ENCODE measurements at regions not wholly inside any gene's neighbourhood (a gene's known extent, or its start where the extent isn't known, plus 50 kb on each side); places are given as distances from the start of the nearest gene placed in this dataset.

DNA sequence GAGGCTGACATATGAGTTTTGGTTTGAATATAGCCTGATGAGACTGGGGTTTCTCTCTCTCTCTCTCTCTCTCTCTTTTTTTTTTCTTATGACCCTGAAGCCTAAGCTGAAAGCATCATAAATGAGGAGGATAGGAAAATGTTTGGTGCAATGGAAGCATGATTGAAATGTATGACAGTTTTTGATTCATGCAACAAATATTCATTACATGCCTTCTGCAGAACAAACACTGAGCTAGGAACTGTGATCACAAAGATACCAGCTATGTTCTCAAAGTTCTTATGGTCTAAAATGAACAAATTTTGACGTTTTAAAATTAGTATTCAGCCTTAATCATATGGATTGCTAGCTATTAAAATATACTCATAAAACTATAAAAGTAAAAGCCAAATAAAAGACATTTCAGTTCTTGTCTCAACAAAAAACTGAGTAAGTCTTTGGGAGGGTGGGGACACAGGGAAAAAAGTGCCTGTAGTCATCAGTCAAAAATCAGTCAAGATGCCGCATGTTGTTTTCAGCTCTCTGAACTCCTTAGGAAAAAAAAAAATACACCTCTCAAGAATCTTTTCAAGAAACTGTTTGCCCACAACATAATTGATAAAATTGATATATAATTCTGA lies 57.2 kb downstream of the NKX6-1 start:
- in situ Hi-C loops (cut with MboI; ENCODE audit: low sequenced_read_pairs) = no loop called here

DNA sequence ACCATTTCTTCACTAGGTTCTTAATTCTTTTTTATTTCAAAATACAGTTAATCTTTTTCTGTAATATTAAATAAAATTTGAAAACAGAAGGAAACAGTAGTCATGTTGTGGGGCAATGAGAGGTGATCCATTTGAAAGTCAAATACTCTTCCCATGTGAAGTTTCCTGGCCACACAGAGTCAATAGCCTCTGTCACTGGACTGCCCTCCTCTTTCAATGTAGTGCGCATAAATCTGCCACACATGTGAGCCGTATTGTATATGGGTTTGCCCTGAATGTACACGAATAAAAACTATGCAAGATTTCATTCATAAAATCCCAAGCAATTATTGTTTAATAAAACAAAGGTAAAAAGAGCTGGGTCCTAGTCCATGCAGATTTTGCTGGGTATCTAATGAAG lies 59.1 kb downstream of the NKX6-1 start:
- in situ Hi-C loops (cut with MboI; ENCODE audit: low sequenced_read_pairs) = no loop called here

DNA sequence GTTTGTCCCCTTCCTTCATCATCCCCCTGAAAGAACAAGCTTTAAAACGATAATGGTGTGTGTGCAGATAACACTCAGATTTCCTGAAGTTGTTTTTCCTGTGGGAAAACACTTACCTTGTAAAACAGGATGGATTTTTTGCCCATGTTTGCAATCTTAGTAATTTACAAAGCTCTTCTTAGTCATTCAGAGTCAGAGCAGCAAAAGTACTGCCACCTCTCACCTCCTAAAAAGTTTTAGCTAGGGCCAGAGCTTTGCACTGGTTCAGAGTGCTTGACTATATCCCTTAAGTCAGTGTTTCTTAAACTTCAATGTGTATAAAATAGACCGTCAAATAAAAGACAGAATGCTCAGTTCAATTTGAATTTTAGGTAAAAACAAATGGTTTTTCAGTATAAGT lies 62.3 kb downstream of the NKX6-1 start:
- in situ Hi-C loops (cut with MboI; ENCODE audit: low sequenced_read_pairs) = no loop called here

GRCh38 chr4:84434344-84434743 lies 64.7 kb downstream of the NKX6-1 start:
- in situ Hi-C loops (cut with MboI; ENCODE audit: low sequenced_read_pairs) = no loop called here

DNA sequence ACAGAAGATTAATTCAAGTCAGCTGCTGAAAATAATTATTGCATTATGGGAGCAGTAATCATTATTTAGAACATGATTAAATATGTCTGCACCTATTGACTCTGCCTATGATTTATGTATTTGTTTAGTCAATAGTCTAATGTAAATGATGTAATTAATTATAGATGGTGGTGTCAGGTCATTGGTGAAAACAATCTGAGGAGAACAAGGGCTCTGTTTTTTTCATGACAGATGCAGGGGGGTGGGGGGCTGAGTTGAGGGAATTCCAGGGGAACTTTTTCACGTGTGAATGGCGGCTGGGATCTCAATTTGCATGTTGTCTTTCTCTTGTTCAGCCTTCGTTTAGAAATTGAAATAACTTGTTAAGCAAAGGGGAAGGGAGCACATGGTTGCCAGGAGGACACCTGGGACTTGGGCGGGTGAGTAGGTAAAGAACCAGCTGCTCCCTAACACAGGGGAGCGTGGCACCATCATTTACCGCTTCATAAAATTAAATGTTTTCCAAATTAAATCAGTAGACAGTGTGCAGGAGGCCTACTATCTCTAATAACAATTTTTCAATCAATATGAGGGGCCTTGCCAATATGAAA lies 65.4 kb downstream of the NKX6-1 start:
- in situ Hi-C loops (cut with MboI; ENCODE audit: low sequenced_read_pairs) = no loop called here

GRCh38 chr4:84432713-84433112 lies 66.4 kb downstream of the NKX6-1 start:
- in situ Hi-C loops (cut with MboI; ENCODE audit: low sequenced_read_pairs) = no loop called here

- in situ Hi-C loops (cut with MboI; ENCODE audit: low sequenced_read_pairs) = no loop called here
These were observed 78.5 kb downstream of the NKX6-1 start for GRCh38 chr4:84420608-84421007.

- in situ Hi-C loops (cut with MboI; ENCODE audit: low sequenced_read_pairs) = no loop called here
These were observed 79.9 kb downstream of the NKX6-1 start for GRCh38 chr4:84419201-84419600.

GRCh38 chr4:84417997-84418709 lies 80.9 kb downstream of the NKX6-1 start:
- in situ Hi-C loops (cut with MboI; ENCODE audit: low sequenced_read_pairs) = no loop called here

- in situ Hi-C loops (cut with MboI; ENCODE audit: low sequenced_read_pairs) = no loop called here
These were observed 85.1 kb downstream of the NKX6-1 start for GRCh38 chr4:84413976-84414375.

- in situ Hi-C loops (cut with MboI; ENCODE audit: low sequenced_read_pairs) = no loop called here
These were observed 85.6 kb downstream of the NKX6-1 start for GRCh38 chr4:84413480-84413879.

DNA sequence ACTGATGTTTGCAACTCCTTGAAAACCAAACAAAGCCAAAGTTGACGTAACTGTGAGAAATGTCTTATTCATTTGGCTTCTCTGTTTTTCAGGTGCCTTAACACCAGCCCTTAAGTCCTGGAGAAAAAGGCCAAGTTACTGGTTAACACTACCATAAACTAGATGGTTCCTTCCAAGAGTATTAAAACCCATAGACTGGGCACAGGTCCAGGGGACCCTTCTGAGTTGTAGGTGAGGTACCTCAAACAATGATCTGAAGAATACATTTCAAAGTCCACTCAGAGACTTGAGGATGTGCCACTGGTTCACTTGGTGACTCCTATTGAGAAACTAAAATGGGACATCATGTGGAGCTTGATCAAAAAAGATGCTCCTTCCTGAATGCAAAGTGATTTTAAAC lies 87.0 kb downstream of the NKX6-1 start:
- in situ Hi-C loops (cut with MboI; ENCODE audit: low sequenced_read_pairs) = no loop called here

- in situ Hi-C loops (cut with MboI; ENCODE audit: low sequenced_read_pairs) = no loop called here
These were observed 91.3 kb downstream of the NKX6-1 start for GRCh38 chr4:84407554-84408407.

DNA sequence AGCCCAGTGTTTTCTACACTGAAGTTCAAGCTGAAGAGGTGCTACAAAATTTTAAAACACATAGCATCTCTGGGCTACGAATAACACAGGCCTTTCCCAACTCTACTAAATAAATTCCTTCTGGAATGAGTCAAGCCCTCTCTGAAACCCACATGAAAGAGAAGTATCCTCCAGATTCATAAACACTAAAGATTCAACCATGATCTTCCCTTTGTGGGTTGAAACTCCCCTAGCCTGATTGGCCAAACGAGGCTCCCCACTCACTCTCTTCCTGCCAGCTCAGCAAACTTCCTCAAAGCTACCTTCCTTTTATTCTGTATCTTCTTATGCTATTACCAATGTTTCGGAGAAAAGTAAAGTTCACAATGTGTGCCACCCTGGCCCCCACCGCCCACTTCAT lies 95.4 kb downstream of the NKX6-1 start:
- in situ Hi-C loops (cut with MboI; ENCODE audit: low sequenced_read_pairs) = no loop called here

GRCh38 chr4:84401701-84402306 lies 97.3 kb downstream of the NKX6-1 start:
- in situ Hi-C loops (cut with MboI; ENCODE audit: low sequenced_read_pairs) = no loop called here

- in situ Hi-C loops (cut with MboI; ENCODE audit: low sequenced_read_pairs) = no loop called here
These were observed 104.7 kb downstream of the NKX6-1 start for GRCh38 chr4:84394386-84394785.

DNA sequence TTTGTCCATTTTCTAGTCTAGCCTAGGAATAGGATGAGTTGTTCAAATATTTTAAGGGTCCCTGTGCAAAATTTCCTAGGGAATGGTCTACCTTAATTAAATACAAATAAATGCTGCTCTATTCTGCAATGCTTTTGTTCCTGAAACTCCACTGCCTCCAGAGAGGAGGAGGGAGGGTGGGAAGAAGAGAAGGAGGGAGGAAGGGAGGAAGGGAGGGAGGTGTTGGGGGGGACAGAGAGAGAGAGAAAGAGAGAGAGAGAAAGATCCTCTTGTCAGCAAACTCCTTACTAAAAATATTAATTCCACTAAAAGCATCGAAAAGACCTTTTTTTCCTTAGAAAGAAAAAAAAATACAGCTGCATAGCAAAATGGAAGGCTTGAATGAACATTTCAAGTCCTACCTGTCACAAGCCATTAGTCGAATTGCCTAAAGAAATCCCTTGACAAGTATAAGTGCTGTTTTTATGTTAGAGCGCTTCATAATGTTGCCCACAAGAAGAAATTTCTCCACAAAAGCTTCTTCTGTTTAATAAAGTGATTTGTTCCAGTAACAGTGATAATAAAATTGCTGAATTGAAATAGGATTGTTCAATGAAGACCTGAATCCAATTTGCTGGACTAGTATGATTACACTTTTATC lies 106.0 kb downstream of the NKX6-1 start:
- in situ Hi-C loops (cut with MboI; ENCODE audit: low sequenced_read_pairs) = no loop called here

DNA sequence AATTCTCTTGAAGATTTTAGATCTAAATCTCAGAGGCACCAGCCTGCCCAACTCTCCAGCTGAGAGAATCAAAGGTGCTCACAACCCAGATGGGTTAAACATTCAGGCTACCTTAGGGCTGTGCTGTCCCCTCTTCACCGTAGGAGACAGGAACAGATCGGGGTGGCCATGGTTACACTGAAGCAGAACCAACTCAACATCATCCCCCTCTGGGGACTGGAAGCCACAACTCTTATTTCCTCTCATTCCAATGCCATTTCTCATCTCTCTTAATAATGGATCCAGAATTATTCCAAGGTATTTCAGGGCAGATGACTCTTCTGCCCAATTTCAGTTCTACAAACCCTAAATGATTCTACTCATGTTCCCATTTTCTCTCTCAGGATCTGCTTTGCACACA lies 109.7 kb downstream of the NKX6-1 start:
- in situ Hi-C loops (cut with MboI; ENCODE audit: low sequenced_read_pairs) = no loop called here

DNA sequence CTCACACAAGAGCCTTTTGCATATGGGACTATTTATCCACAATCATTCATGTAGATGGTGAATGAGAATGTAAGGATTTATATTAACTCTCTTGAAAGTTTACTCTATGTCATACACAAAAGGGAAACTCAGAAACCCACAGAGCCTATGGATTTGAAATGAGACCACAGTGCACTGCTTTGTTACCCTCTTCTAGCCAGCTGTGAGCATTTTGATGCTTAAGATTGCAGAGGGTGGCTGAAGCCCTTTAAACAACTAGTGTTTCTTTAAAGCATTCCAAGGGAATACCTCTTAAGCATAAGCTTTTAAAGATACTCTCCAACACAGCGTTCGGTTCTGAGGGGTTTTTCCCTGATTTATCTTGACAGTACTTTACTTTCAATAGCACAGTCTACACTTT lies 113.9 kb downstream of the NKX6-1 start:
- in situ Hi-C loops (cut with MboI; ENCODE audit: low sequenced_read_pairs) = no loop called here

GRCh38 chr4:84384801-84385200 lies 114.3 kb downstream of the NKX6-1 start:
- in situ Hi-C loops (cut with MboI; ENCODE audit: low sequenced_read_pairs) = no loop called here

DNA sequence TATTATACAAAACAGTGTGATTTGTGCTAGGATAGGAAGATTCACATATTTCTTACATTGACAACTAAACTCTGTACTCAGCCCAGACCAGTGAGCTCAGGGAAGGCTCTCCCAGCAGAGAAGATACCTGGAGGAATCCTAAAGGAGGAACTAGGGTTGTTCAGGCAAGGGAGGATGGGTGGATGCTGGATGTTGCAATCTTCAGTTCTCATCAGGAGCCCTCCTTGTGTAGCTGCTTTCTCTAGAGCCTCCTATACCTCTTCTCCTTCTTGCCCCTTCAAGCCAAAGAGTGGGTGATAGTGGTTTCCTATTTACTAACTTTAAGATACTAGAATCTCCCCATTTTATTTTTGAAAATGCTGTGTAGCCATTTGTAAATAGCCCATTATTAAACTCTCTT lies 117.3 kb downstream of the NKX6-1 start:
- in situ Hi-C loops (cut with MboI; ENCODE audit: low sequenced_read_pairs) = no loop called here
